Left renal cortex interstitium (tissue), 4 donors: ENCODE measurements at regions not wholly inside any gene's neighbourhood (a gene's known extent, or its start where the extent isn't known, plus 50 kb on each side); places are given as distances from the start of the nearest gene placed in this dataset.
A peak's percentile ranks its signal among the peaks of the same experiment; 100 is the strongest.

Experiments
- DNase-seq, 4 donors: peaks; one replicate each; pipeline ENCODE4 v3.0.0-alpha.2; 2013; ENCODE audit warnings: low read depth in 4 of 4, low spot score in 2 of 4, missing footprints in 1 of 4

DNA sequence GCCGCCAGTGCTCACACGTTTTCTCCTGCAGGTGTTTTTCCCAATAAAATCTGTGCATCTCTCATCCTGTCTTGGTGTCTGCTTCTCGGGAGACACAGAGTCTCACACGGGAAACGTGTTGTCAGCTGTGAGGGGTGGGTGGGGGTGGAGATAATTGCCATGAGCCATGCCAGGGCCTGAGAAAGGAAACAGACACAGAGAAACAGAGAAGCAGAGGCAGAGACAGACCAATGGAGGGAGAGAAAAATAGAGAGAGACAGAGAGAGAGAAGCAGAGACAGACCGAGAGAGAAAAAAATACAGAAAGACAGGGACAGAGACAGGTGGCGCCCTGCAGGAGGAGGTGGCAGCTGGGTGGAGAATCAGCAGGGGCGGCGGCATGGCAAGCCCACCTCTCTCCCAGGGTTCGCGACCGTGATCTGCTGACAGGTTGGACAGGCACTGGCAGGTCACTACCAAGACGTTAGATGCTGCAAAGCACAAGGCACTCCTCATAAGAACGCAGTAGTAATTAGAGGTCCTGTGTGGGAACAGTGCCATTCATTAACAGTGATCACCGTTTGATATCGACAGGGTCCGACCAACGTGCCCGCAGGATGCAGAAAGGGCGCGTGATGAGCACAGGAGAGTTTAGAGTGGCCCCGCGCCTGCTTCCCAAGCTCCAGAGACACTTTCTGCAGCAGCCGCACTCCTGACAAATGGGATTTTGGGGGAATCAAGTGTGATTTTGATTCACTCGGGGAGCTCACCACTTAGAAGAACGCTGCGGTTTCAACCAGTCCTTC lies 70.5 kb upstream of the INSIG1 start:
- no peak for DNase-seq

DNA sequence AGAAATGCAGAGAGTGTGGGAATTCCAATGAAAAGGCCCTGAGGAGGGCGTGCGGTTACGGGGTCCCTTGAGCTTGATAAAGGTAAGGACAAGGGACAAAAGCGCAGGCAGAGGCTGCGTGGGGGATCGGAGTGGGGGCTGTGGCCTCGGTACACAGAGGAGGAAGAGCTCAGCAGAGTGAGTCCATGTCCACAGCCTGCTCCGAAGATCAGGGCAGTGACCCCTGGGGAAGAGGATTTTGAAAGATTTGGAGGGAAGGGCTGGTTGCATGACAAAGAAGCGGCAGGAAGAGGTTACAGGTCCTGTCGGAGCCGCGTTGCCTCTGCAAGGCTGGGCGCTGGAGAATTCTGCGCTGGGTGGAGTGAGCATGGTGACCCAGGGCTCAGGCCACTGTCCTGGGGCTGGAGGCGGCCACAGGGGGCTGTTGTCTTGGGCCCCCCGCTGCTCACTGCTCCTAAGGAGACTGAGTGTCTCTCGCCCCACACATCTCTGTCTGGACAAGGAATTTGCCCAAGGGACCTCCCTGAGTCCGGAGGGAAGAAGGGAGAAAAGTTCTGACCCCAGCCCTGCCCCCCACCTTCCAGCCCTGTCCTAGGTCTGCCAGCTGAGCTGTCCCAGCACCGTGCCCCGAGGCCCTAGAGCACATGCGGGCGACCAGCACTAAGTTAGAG lies 69.8 kb upstream of the INSIG1 start:
- no peak for DNase-seq

DNA sequence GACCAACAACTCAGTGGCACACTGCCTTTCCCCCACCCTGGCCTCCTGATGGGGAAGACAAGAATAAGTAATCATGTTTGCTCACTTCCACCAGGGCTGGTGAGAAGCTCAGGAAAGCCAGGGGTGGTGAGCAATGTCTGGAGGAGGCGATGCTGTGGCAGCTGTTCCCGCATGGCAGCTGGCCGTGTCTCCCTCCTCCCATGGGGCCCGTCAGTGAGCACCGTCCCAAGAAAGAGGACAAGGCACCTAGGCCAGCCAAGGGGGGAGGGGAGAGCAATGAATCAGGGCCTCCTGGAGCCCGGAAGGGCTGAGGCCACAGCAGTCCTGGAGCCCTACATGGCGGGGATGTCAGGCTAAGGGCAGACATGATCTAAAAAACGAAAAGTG lies 69.2 kb upstream of the INSIG1 start:
- no peak for DNase-seq

DNA sequence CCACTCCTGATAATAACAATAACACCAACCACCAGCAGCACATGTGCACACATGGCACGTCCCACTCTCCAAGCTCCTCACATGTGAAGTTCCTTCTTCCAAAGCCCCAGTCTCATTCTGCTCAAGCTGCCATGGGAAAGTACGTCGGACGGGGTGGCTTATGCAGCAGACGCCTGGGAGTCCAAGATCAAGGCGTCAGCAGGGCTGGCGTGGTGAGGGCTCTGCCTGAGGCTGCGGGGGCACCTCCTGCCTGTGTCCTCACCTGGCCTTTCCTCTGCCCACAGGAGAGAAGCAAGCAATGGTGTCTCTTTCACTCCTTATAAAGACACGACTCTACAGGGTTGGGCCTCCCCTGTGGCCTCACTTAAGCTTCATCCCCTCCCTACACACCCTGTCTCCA lies 68.8 kb upstream of the INSIG1 start:
- DNase-seq = no peak

DNA sequence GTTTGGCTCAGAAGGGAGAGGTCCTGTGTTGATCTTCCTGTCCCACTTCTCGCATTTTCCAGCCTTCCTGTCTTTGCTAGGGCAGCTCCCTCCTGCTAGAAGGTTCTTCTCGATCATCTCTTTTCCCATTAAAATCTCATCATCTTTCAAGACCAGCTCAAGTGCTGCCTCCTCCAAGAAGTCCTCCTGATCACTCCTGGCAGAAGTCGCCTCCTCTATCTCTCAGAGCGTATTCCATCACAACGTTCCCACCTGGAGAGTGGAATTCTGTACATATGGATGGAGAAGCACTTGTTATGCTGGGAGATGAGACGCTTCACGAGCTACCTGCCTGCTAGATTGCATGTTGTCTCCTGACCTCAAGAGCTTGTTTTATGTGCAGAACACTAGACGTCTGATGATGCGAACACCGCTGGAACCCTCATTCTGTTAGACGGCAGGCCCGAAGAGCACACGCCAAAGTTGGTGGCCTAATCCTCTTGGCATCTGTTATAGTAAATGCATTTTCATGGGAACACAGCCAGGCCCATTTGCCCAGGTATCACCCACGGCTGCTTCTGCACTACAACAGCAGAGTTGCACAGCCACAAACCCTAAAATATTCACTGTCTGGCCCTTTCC lies 68.0 kb upstream of the INSIG1 start:
- no peak for DNase-seq

DNA sequence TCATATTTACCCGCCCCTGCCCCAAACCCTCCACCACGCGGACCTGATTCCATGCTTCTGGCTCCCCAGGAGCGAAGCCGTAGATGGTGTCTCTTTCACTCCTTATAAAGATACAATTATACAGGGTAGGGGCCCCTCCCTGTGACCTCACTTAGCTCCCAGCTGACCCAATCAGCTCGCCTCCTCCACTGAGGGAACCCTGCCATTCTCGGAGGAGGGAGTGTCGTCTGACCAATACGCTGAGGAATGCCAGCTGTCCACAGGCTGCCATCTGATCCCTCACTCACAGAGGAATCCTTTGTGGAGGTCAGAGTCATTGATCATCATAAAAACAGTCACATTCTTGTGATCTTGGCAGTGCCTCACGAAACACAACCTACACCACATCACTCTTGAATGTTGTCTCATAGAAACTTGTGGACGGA lies 67.5 kb upstream of the INSIG1 start:
- DNase-seq = peak in 3 of 4 donors; percentile 54 to 81 (median 73)

DNA sequence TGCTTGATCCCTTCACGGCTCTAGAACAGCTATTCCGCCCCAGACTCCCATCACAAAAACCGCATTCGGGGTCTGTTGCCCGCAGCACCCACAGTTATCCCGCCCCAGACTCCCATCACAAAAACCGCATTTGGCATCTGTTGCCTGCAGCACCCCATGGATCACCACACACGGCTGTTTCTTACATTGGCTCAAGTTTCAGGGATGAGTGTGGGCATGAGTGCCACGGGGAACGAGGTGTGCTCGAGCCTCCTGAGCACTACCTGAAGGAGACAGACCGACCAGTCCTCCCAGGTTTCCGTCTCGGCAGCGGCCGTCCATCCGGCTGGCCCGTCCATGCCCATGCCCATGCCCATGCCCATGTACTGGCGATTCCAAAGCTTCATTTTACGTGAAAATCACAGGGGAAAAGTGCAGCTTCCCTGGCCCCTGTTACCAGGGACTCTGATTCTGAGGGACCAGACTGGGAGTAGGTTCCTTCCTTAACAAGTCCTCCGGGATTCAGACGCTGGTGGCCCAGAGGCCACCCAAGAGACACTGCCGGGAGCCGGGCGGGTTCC lies 66.4 kb upstream of the INSIG1 start:
- no peak for DNase-seq

DNA sequence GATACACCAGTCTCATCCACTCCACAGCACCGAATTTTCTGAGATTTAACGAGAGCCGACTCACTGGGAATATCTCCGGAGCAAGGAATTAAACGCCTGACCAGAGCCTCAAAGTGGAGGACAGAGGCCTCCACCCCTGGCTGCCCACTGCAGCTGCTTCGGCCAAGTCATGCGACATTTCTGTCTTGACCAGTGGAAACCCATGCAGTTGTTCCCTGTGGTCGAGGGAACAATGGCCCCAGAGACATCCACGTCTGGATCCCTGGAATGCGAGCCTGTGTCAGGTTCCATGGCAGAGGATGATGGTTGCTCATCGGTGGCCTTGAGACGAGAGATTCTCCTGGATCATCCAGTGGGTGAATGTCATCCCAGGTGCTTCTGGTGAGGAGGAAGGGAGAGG lies 65.7 kb upstream of the INSIG1 start:
- DNase-seq = no peak

DNA sequence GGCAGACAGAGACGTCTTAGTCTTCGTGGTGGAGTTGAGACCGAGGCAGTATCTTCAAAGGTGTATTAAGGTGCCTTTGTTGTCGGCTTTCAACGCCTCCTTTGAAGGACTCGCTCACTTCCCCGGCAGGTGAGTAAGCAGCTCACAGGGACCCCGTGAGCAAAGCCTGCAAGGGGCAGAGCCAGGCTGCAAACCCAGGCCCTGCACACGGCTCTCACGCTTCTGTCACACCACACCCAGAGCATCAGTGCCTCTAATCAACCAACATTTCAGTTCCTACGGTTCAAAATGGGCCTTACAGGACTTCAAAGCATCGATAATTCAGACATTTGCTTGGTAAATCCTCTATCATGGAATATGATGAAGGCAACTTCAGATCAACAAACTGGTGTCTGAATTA lies 64.8 kb upstream of the INSIG1 start:
- DNase-seq = no peak

DNA sequence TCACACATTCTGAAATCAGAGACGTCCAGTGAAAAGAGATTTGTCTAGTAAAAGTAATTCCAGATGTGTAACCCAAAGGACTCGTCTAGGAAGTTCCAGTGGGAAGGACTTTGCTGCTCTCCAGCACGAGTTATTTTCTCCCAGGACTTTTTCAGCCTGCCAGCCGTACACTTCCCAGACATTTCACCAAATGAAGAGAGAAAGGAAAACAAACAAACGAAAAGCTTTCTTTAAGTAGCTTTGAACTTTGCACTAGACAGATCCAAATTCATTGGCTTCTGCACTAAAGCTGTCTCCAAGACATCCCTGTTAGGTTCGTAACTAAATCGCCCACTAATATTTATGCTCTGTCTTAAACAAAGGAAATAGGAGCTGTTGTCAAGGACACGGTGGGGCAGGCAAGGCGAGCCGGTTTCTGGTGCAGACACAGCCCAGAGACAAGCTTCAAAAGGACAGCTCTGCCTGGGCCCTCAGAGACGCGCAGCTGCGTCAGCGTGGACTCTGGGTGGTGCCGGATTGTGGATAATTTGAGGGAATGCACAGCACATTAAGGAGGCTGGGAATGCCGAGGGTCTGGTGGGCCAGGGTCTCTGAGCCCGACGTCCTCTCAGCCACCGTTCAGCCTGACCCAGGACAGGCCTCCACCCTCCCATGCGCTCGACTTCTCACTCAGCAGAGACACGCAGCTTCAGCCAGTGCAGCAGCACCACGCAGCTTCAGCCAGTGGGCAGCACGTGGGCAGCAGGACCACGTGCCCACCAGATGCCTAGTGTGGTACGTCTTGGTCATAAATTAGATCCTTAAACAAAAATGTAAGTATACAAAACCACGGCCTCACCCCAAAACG lies 64.1 kb upstream of the INSIG1 start:
- peak in 1 of 4 donors; percentile 38 for DNase-seq

DNA sequence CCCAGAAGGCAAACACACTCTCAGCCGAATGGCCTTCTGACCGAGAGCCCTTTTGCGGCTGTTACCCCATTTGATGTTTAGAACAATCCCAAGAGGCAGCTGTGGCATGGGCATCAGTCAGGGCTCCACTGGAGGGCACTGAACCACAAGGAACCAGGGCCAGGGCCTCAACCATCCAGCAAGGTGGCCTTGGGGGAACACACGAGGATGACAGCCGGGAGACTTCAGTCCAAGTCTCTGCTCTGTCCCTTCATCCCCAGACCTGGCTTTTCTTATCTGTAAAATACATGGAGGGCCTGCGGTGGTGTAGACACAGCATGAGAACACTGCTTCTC lies 63.6 kb upstream of the INSIG1 start:
- DNase-seq = no peak

DNA sequence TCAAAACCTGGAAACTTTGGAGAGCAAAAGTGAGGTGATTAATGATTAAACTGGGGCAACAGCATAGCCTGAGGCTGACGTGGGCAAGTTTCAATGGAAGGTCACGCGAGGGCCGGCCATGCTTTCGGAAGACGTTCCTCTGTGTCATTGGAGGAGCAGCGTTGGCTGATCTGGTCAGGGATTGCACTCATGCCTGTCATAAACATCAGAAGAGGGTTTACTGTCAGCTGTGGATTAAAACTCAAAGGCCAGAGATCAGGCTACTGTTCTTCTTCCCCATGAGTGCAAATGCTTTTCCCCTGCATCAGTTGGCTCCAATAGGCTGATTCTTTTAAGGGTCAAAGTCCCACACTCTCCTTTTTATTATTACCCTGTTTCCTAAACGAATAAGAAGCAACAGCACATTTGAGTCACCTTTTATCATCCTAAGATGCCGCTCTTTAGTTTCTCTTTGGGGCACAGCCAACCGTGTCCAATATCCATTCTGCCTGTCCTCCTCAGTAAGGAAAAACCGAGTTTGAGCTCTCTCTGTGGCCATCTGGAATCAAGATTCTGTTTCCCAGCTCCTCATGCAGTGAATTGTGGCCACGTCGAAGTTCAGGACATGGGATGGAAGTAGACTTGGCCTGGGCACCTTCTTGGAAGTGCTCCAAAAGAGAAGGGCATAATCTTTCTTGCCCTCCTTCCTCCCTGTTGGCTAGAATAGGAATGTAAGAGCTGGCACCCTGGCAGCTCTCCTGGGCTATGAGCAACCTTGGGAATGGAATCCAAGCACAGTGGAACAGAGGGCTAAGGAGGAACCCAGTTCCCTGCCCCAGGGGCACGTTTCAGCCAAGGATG lies 62.5 kb upstream of the INSIG1 start:
- DNase-seq = no peak

DNA sequence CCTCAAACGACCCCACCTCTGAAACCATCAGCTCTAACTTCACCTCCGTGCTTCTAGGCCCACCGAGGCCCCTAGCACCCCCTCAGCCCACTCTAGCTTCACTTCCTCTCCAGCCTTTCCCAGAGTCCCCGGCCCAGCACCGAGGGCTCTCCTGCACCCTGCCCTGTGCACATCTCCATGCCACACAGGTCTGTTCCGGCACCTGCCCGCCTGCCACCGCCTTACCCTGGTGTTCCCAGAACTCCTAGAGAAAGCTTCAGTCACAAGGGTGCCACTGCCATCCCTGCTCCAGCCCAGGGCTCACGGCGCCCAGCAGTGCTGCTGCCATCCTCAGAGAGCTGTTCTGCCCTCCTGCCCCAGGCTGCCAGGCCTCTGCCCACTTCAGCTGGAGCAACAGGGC lies 61.3 kb upstream of the INSIG1 start:
- no peak for DNase-seq

DNA sequence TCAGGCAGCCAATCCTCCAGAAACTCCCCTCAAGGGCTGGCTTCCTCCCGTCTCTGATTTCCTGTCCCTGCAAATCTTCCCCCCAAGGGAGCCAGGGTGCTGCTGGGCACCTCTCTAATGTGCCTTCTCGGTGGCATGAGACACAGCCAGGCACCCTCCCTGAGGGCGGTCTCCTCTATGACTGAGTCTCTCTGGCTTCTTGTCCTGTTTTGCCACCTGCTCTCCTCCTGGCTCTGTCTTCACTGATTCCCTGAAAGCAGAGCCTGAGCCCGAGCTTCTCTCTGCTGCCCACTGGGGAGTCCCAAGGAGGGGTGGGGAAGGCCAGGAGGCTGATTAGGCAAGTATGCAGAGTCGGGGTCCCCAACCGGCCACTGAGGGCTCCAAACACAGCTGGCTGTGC lies 60.4 kb upstream of the INSIG1 start:
- no peak for DNase-seq

DNA sequence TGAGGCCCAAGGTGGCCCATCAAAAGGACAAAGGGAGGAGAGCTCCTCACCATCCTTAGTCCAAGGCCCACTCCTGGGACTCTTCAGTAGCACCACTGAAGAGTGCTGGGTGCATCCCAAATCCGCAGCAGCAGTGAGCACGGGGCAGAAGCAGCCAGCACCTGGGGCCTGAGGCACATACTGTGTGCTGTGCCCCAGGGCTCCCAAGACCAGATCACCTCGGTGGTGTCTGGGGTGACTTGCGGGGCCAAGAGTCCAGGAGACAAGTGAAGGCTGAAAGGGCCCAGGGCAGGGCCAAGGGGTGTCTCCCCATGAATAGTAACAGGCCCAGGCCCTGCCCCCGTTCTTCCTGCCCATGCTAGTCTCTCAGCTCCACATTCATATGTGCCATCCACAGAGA lies 59.9 kb upstream of the INSIG1 start:
- no peak for DNase-seq

DNA sequence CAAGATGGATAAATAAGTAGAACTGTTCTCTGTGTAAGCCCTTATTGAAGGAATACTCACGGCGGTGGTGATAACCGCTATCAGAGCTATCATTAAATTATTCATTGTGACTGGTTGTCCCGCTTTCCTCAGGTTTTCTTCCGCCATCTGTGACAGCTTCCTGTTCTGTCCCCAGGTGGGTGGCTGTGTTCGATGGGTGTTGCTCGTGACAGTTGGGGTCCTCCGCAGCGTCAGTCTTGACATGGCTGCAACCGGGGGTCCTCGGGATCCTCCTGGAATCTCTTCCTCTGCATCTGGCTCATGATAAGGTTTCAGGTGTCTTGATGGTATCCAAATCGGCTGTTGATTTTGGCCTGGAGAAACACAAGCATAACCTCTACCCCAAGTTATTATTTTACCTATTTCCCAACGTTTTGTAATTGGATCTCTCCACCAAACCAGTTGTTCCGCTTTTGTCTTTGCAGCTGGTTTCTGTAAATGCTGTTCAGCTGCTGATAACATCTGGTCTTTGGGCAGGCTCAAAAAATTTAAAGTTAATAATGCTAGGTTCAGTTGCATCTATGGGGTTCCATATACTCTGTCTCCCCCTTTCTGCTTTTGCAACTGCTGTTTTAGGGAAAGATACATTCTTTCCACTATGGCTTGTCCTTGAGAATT lies 58.1 kb upstream of the INSIG1 start:
- peak in 1 of 4 donors; percentile 51 for DNase-seq

DNA sequence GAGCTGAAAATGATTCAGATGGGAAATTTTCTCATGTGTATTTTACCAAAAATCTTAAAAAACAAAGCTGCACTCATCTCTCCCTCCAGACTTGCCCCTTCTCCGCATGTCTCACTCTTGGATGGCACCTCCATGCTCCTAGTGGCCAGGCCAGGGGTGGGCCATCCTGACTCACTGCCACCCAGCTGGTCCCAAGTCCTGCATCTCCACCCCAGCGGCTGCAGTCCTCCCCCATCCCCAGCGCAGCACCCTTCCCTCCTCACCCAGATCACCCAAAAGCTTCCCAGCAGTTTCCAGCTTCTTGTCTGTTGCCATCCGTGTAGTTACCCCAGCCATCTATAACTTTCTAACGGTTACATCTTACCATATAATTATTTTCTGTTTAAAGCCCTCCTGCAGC lies 53.0 kb upstream of the INSIG1 start:
- no peak for DNase-seq

DNA sequence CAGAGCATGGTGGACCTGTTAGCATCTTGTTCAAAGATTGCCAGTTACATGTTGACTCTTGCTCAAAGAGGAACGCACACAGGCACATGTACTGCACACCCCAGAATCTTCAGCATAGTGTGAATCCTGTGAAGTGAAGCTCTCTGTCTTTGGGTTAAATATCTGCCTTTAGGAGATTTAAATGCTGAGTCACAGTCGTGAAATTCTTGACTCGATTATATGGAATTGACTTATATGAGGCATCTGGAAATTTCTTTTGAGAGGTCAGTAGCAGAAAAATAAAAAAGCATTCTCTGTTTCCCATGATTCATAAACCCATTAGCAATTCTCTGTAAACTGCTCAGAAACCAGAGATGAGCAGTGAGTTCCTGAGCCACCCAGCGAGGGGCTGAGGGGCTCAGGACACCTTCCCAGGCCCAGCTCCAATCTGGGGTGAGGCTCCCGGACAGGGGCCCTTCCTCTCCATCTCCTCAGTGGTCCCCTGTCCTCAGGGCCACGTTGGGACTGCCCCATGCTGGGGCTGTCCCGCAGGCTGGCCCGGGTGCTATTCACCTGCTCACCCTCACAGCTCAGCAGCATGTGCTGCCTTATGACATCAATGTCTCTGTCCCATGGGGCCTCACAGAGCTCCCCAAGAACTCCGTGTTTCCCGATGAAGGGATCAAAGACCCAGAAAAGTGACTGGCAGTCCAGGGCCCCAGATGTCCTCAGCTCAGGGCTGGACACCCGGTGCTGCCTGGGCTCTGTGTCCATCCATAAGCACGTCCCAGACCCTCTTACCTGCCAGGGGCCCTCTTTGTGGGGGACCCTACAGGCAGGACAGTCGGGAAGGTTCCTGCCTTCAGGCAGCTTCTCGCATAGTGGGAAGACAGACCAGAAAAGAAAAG lies 50.0 kb upstream of the INSIG1 start:
- DNase-seq = no peak
